Fibroblast of mammary gland (primary cell): ENCODE measurements at regions not wholly inside any gene's neighbourhood (a gene's known extent, or its start where the extent isn't known, plus 50 kb on each side); places are given as distances from the start of the nearest gene placed in this dataset.

Source experiments
- DNase-seq: peaks from one replicate; pipeline ENCODE4 v3.0.0-alpha.2; 2010; ENCODE audit warnings: low read depth
- H3K4me3 ChIP-seq: 2 replicates; pipeline ENCODE4 v1.5.1; 2011; ENCODE audit warnings: low read depth, mild to moderate bottlenecking, low read length, moderate library complexity; ENCODE audit not compliant: control insufficient read depth
- TF ChIP-seq, protein P1 (sequence below): conservative IDR thresholded peaks from 2 replicates; pipeline ENCODE4 v1.5.1; 2011; ENCODE audit warnings: low read depth, low read length, inconsistent platforms; ENCODE audit not compliant: control insufficient read depth, insufficient read depth

DNA sequence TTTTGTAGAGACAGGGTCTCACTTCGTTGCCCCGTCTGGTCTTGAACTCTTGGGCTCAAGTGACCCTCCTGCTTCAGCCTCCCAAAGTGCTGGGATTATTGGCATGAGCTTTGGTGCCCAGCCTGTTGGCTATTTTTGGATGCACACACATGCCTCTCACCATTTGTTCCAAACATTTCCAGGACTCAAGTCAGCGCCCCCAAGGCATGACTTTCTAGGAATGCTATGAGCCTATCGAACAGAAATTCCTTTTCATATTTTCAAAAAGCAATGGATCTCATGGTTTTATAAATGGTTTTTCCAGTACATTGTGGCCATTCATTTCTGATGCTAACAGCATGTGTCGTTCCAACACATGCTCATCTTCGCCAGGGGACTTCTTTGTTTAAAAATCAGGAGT, 119.3 kb upstream of the NAA20 start:
- no peak for DNase-seq
- TF ChIP-seq, protein P1, sequence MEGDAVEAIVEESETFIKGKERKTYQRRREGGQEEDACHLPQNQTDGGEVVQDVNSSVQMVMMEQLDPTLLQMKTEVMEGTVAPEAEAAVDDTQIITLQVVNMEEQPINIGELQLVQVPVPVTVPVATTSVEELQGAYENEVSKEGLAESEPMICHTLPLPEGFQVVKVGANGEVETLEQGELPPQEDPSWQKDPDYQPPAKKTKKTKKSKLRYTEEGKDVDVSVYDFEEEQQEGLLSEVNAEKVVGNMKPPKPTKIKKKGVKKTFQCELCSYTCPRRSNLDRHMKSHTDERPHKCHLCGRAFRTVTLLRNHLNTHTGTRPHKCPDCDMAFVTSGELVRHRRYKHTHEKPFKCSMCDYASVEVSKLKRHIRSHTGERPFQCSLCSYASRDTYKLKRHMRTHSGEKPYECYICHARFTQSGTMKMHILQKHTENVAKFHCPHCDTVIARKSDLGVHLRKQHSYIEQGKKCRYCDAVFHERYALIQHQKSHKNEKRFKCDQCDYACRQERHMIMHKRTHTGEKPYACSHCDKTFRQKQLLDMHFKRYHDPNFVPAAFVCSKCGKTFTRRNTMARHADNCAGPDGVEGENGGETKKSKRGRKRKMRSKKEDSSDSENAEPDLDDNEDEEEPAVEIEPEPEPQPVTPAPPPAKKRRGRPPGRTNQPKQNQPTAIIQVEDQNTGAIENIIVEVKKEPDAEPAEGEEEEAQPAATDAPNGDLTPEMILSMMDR: no peak
- H3K4me3 ChIP-seq: no peak overlapping the region

DNA sequence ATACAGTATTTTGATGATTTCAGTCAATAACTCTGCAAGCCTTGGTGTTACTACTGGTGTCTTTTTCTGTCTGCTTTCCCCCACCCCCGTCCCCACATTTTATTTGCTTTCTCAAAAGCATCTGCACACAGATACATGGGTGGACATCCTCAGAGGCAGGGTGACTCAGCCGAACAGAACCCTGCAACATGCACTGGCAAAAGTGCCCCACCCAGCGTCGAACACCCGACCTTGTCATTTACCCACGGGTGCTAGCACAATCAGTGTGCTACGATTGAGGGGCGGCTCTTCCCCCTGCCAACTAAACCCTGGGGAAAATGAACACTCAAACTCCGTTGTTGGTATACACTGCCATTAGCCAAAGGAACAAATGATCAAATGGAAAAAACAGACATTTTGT, 115.9 kb upstream of the NAA20 start:
- no peak overlapping the region for H3K4me3 ChIP-seq
- no peak for DNase-seq
- TF ChIP-seq, protein P1: no peak

DNA sequence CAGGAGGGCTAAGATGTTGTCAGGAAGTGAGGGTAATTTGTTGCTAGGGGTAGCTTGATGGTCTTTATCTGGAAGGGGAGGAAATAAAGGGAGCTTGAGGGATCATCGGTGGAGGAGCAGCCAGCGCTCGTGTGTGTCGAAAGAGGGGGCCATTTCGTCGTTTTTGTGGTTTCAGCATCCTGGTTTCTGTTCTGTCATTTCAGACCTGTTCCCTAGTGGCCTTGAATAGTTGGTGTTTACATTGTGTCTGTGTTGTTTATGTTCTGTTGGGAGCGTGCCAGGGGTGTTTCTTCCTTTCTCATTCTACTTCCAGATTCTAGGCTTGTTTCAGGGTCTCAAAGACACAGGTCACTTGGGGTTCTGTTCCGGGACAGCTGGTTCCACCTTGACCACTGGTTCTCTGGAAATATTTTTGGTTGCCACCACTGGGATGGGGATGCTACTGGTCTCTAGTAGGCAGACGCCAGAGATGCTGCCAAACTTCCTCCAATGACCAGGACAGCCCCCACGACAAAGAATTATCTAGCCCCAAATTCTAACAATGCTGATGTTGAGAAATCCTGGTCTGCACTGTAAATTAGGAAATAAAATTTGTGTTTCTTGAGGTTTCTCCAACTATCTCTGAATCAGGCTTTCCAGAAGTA, 113.9 kb upstream of the NAA20 start:
- H3K4me3 ChIP-seq: no peak overlapping the region
- TF ChIP-seq, protein P1: no peak
- peak; percentile 19 for DNase-seq

DNA sequence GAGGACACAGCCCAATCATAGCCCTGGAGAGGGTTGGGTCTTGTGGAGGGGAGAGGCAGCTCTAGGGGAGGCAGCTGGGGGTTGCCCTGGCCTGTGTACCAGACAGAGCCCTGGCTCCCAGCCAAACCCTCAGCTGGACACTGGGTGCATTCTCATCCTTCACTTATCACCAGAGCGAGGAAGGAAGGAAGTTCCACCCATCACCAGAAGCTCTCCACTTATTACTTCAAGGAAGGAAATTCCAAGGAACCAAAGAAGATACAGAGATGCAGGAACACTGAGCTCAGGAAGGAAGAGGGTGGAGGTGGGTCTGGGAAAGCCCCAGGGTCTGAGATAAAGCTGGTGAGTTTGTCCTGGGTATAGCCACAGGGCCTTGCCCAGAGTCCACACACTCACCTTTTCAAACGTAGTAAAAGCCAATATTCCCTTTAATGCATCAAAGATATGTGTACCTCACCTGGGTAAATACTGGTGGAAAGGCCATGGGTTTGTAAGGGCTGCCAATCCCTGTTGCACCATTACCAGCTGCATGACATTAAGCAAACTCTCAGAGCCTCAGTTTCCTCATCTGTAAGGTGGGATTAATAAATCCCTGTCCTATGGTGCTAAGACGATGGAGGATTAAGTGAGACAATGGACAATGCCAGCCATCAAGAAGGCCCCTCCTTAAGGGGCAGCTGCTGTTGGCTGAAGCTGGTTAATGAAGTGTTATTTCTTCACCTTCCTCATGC, 109.7 kb upstream of the NAA20 start:
- H3K4me3 ChIP-seq: no peak overlapping the region
- no peak for DNase-seq
- TF ChIP-seq, protein P1: no peak

DNA sequence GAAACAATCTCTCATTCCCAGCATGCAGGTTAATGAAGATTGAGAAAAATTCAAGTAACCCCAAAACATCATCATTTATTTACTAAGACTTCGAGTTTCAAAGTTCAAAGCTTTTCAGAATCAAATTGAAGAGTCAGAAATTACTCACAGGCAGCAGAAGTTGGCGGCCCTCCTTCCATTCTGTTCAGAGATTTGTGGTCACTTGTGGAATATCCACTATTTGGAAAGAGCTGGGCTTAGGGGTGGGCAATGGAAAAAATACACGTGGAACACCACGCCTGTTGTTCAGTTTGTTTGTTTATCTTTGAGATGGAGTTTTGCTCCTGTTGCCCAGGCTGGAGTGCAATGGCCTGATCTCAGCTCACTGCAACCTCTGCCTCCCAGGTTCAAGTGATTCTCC, 108.6 kb upstream of the NAA20 start:
- TF ChIP-seq, protein P1: no peak
- H3K4me3 ChIP-seq: no peak overlapping the region
- DNase-seq: no peak

DNA sequence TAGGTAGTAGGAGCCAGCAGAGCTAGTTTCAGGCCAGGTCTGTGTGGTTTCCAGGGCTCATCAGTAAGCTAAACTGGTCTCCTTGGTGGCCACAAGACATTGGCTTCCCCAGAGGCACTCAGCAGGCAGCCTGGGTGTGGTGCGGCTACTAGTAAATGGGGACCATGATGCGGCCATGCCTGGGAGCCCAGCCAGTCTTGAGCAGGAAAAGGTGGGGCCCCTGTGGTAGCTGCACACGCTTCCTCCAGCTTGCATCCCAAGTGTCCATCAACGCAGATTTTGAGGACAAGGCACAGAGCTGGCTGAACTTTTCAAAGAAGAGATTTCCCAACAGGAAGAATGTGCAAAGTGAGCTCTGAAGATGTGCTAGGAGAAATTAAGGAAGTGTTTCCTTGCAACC, 107.4 kb upstream of the NAA20 start:
- TF ChIP-seq, protein P1: no peak
- no peak for DNase-seq
- H3K4me3 ChIP-seq: no peak overlapping the region

DNA sequence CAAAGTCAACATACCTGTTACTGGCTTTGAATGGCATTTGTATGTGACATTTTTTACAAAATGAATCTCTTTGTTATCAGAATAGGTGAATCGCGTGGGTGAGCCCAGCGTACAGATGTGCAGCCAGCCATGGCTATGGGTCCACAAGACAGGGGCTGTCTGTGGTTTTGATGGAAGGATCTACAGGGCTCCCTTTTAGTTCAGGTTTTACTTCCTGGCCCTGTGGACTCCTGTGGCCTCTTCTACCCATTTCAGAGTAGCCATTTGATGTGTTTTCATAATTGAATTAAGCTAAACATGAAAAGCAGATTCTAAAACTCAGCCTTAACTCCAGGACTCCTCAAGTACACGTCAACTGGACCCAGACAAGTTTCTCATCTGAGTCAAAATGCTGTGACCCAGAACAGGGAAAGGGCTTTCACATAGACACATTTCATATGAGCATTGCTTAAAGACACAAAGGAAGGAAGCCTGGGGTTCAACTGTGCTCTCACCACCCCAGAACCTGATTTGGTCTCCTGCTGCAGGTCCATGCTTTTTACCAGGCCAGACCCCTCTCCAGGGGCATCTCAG, 105.3 kb upstream of the NAA20 start:
- DNase-seq: no peak
- TF ChIP-seq, protein P1: no peak
- H3K4me3 ChIP-seq: no peak overlapping the region
